DND-41 (cell line): ENCODE measurements at regions not wholly inside any gene's neighbourhood (a gene's known extent, or its start where the extent isn't known, plus 50 kb on each side); places are given as distances from the start of the nearest gene placed in this dataset.

Source experiments
- CTCF ChIP-seq: IDR thresholded peaks from 2 replicates; pipeline ENCODE4 v1.5.1; 2012; ENCODE audit warnings: borderline replicate concordance, low read length, moderate library complexity, mild to moderate bottlenecking; ENCODE audit not compliant: poor library complexity, severe bottlenecking; ENCODE audit errors: extremely low read depth
- EZH2 ChIP-seq: IDR thresholded peaks from 3 replicates; pipeline ENCODE4 v1.6.1; 2012; ENCODE audit warnings: borderline replicate concordance, low read depth, mild to moderate bottlenecking, moderate library complexity, low read length, inconsistent platforms; ENCODE audit not compliant: severe bottlenecking

- no peak for TF ChIP-seq CTCF
- TF ChIP-seq EZH2 = no peak
Measured at GRCh38 chr13:73687929-73688328, 446.3 kb downstream of the KLF12 start.
